PC-9 (cell line): ENCODE measurements at regions not wholly inside any gene's neighbourhood (a gene's known extent, or its start where the extent isn't known, plus 50 kb on each side); places are given as distances from the start of the nearest gene placed in this dataset.

ENCODE experiments used
- EZH2 ChIP-seq: fragments of 200-600 bp; sonication (generic); IDR thresholded peaks from 2 replicates; pipeline ENCODE4 v1.8.0; 2017; ENCODE audit warnings: antibody characterized with exemption, low read depth
- TF ChIP-seq, protein P1 (sequence below): fragments of 200-600 bp; sonication (generic); conservative IDR thresholded peaks from 2 replicates; pipeline ENCODE4 v1.6.1; 2017; ENCODE audit warnings: mixed run types, antibody characterized with exemption, mild to moderate bottlenecking, moderate library complexity

DNA sequence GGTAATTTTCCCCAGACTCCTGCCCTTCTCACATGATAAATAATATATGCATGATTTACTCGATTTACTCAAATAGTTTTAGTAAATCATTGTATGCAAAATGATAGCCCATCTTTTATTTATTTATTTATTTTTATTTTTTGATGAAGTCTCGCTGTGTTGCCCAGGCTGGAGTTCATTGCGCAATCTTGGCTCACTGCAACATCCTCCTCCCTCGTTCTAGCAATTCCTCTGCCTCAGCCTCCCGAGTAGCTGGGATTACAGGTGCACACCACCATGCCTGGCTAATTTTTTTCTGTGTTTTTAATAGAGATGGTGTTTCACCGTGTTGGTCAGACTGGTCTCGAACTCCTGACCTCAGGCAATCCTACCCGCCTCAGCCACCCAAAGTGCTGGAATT is 343.8 kb upstream of the PLSCR5 start:
- TF ChIP-seq, protein P1, sequence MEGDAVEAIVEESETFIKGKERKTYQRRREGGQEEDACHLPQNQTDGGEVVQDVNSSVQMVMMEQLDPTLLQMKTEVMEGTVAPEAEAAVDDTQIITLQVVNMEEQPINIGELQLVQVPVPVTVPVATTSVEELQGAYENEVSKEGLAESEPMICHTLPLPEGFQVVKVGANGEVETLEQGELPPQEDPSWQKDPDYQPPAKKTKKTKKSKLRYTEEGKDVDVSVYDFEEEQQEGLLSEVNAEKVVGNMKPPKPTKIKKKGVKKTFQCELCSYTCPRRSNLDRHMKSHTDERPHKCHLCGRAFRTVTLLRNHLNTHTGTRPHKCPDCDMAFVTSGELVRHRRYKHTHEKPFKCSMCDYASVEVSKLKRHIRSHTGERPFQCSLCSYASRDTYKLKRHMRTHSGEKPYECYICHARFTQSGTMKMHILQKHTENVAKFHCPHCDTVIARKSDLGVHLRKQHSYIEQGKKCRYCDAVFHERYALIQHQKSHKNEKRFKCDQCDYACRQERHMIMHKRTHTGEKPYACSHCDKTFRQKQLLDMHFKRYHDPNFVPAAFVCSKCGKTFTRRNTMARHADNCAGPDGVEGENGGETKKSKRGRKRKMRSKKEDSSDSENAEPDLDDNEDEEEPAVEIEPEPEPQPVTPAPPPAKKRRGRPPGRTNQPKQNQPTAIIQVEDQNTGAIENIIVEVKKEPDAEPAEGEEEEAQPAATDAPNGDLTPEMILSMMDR = no peak
- no peak for TF ChIP-seq EZH2
